ENCODE measurements at regions not wholly inside any gene's neighbourhood (a gene's known extent, or its start where the extent isn't known, plus 50 kb on each side); places are given as distances from the start of the nearest gene placed in this dataset.
"Not testable (repeated sequence)": the region's sequence is repeated elsewhere in the genome, so short reads cannot be mapped to it uniquely, and the experiment has no call there.

DNA sequence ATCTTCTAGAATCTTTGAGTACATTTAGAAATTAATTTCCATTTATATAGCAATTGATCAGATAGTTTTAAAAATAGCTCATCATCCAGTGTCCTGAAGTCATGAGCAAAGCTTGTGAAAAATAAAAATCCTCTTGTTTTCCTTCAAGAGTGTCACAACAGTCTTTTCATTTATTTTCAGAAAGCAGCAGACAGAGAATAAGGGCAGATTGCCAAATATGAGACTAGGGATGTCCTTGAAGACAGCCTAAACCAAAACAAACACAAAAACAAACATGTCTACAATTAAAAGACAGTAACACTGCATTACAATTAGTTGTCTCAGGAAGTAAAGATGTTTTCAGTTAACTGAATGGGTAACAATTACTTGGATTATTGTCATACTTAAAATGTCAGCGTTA is 682.8 kb downstream of the TFAP2A start:
- peak; percentile 5 for DNase-seq (ENCODE audit: low read depth)

DNA sequence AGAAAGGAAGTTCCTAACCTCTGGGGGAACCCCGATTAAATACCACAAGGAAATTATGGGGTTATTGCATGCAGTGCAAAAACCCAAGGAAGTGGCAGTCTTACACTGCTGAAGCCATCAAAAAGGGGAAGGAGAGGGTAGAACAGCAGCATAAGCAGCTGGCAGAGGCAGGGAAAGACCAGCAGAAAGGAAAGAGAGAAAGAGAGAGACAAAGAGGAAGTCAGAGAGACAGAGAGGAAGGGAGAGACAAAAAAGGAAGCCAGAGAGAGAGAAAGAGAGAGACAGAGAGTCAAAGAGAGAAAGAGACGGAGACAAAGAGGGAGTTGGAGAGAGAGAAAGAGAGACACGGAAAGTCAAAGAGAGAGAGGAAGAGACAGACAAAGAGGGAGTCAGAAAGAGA is 689.1 kb downstream of the TFAP2A start:
- not testable (repeated sequence) for DNase-seq (ENCODE audit: low read depth)

DNA sequence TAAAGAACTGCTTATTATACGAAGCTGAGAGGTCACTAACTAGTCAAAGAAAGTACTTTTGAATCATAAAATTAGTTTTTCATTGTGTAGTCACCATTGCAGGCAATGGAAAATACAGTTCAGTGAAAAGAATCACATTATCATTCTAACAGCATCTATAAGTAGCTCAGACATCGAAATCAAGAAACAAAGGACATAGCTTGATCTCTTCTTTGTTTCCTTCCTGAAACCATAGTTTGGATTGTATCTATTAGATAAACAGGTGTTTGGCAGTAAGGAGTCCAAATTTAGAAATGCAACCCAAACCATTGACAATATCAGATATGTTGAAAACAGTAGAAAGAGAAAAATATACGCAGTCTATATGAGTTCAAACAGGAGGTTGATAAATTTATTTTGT is 697.3 kb downstream of the TFAP2A start:
- no peak for DNase-seq (ENCODE audit: low read depth)

DNA sequence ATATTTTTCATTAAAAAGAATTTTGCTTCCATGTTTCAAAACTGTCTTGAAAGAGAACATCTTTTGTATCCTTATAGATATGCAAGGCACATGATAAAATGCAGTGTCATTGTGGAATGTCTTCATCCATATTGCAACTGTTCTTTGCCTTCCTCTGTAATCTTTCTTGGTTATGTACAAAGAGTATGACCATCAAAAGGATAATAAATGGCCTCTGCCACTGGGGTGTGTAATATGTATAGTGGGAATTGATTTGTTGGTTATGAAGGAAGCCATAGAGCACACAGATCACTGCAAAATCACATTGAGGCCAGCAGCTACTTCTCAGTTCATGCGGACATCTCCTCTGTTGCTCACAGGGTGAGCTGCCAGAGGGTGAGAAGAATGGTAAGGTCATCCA is 703.5 kb downstream of the TFAP2A start:
- no peak for DNase-seq (ENCODE audit: low read depth)

DNA sequence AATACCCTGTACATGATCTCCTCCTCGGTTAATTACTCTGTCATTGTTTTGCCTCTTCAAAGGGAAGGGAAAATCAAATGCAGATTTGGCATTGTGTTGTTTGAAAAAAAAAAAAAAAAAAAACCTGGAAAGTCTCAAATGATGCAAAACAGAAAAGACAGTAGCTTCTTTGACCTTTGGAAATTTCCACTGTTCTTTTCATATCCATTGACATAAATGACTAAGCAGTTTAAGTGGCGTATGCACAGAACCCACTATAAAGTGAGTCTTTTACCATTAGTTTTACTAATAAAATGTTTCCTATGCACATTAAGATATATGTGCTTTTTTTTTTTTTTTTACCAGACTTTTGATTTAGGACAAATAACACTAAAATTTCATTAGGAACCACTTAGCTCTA is 704.3 kb downstream of the TFAP2A start:
- DNase-seq (ENCODE audit: low read depth): no peak

DNA sequence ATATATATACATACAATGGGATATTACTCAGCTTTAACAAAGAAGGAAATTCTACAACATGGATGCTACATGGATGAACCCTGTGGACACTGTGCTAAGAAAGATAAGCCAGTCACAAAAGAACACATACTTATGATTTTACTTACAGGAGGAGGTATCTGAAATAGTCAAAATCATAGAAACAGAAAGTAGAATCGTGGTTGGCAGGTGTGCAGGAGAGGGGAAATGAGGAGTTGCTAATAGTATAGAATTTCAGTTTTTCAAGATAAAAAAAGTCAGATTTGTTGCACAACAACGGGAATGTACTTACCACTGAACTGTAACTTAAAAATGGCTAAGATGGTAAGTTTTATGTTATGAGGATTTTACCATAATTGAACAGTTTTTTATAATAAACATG is 706.3 kb downstream of the TFAP2A start:
- DNase-seq (ENCODE audit: low read depth): no peak

DNA sequence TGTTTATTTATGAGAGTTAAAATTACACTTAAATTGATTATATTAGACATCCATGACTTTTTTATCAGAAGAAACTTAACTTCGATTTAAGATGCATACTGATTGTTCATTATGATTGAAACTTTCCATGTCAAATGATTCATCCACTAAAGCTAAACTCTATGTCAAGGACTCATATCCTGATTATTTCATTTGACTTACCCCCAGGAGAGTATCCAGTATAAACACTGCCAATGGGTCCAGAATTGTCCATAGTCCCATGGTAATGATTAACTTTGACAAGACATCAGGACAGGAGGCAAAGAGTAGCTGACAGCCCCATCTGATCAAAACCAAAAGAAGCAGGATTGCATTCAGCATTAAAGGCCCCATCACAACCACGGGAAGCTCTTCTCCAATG is 709.9 kb downstream of the TFAP2A start:
- DNase-seq (ENCODE audit: low read depth): no peak

DNA sequence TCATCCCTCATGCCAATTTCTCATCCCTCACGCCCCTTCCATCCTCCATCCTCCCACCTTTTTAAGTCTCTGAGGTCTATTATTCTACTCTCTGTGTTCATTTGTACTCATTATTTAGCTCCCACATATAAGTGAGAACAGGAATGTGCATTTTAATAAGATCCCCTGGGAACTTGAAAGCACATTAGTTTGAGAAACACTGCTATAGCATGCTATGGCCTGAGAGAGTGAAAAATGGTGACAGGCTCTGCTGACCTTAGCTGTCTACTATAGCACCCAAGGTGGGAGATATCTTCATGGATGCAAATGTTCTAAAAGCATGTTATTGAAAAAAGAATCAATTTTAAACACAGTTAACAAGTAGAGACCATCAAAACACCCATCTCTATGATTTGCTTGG is 712.0 kb downstream of the TFAP2A start:
- DNase-seq (ENCODE audit: low read depth): no peak

DNA sequence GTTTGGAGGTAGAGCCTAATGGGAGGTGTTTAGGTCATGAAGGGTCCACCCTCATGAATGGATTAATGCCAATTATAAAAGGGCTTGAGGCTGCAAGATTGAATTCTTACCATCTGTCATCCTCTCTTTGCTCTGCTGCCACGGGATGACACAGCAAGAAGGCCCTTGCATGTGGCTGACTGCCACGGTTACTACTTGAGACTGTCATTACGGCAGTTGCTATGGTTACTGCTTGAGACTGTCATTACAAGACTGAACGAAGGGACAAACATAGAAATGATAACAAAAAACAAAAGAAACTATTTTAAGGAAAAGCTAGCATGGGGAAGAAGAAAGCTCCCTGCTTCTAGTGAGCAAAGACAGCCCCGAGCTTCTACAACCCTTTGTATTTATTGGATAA is 715.0 kb downstream of the TFAP2A start:
- DNase-seq (ENCODE audit: low read depth): peak; percentile 26

DNA sequence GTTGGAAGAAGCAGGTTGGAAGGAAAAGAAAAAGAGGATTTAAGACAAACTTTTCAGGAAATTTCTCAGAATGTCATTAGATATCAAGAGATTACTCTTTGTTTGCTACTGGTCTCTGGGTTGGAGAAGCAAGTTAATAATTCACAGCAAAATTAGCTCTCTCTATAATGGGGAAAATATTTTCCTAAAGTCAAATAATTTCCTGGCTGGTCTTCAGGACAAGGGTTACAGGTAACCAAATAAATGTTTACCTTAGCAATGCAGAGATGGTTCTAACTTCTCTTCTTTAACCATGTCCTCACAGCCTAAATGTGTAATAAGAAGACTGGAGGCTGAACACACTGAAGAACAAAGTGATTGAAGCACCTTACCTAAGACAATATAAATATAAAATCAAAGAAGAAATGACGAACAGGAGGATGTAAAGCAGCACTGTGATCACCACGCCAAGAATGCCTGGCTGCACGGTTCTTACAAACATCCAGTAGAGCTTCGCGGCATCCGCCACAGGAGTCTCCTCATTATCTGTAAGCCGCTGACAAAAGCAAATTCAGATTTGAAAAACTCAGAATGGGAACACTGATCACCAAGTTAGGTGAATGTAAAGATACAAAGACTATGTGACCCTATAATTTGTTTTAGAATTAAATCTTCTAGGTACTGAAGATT is 717.5 kb downstream of the TFAP2A start:
- no peak for DNase-seq (ENCODE audit: low read depth)

DNA sequence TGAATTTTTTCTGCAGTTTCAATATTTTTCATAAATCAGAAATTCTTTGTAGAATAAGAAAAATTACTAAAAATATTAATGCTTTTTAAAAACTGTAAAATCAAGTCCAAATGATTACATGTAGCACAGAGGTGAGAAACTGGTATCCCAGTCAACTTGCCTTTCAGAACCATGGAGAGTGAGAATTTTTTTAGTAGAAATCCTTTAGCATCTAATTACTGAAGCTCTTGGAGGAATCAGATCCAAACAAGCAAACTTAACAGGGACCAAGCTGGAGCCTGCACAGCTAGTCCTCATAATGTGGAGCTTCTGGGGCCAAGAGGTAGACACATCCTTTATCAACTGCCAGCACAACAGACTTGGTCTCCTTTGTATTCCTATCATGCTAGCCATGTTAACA is 724.5 kb downstream of the TFAP2A start:
- no peak for DNase-seq (ENCODE audit: low read depth)

DNA sequence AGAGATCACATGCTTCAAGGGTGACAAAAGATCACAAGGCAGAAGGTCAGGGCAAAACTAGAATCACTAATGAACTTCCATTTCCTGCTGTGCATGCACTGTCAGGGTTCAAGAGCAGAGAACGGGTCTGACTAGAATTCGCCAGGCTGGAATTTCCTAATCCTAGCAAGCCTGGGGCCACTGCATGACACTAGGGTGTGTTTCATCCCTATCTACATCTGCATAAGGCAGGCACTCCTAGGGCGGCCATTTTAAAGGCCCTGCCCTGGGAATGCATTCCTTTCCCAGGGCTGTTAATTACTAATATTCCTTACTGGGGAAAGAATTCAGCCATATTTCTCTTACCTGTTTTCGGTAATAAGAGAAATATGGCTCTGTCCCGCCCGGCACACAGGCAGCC is 734.1 kb downstream of the TFAP2A start:
- not testable (repeated sequence) for DNase-seq (ENCODE audit: low read depth)

DNA sequence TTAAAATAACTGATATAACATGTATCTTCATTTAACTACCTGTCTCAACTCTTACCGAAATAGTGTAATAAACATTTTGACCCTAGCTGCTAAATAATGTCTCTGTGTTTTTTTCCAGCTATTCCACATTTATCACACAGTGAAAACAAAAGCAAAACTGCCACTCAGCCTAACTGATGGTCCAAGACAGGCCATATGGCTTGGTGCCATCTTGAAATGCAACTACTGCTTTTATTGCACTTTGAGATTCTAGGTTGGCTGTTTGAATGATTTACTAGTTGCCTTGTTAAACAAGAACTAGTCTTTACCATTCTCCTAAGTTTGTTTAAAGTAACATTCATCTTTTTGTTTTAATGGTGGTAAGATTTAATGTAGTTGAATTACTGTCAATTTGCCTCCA is 739.8 kb downstream of the TFAP2A start:
- DNase-seq (ENCODE audit: low read depth): no peak

DNA sequence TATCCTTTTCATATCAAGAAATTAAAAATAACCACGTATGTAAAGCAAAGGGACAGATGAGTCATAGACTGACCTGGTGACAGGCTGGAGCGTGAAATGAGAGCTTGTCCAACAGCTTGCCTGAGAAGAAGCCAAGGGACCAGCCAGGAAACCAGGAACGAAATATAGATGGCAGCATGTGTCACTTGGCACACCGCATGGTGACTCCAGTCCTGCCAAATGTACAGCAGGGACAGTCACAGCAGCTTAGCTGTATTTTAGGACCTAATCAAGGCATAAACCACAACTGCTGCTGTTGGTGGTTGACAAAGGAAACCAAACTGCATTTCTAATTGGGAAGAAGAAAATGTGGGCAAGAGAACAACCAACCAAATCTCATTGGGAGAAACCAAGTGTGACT is 755.0 kb downstream of the TFAP2A start:
- peak; percentile 62 for DNase-seq (ENCODE audit: low read depth)

DNA sequence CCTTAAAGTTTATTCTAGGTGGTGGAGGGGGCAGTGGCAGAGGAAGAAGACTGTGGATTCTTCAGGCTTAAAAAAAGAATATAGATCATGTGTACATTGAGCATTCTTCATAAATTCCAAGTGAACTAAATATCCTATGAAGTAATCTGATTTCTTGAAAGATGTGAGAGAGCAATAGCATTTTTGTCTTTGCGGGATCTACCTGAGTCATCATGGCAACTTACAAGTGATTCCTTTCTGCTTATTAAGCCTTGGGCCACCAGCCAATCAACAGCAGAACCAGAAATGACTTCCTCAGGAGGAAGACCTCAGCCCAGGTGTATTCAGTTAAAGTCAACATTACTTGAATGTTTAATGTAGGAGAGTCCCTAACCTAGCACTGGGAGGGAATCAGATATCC is 756.9 kb downstream of the TFAP2A start:
- no peak for DNase-seq (ENCODE audit: low read depth)

DNA sequence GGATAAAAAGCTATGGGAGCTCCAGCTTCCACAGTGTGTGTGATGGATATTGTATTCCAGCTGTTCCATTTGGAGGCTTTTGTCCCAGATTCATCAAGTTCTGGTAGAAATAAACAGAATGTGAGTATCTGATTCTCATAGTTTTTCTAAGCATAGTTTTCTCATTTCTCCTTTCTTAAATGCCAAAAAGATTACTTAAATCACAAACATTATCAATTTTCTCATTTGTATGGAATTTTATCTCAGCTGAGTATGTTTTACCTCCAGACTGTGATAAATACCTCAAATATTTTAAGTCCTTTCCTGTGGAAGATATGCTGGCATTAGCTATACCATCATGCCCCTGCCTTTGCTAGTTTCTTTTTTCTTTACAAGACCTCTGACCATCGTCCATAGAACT is 767.3 kb downstream of the TFAP2A start:
- no peak for DNase-seq (ENCODE audit: low read depth)

DNA sequence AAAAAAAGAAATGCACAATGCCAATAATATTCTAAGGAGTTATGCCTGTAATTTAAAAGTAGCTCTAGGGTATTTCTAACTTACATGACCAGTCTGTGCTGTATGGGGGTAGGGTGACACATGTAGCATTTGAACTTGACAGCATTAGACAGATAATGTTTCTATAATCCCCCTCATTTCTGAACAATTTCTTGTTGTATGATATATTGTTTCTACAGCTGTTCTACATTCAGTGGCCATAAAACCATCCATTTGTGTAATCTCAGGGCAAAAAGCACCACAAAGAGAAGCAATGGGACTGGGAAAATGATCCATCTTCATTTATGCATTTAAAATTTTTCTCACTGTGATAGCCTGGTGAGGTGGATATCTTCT is 767.8 kb downstream of the TFAP2A start:
- DNase-seq (ENCODE audit: low read depth): no peak

DNA sequence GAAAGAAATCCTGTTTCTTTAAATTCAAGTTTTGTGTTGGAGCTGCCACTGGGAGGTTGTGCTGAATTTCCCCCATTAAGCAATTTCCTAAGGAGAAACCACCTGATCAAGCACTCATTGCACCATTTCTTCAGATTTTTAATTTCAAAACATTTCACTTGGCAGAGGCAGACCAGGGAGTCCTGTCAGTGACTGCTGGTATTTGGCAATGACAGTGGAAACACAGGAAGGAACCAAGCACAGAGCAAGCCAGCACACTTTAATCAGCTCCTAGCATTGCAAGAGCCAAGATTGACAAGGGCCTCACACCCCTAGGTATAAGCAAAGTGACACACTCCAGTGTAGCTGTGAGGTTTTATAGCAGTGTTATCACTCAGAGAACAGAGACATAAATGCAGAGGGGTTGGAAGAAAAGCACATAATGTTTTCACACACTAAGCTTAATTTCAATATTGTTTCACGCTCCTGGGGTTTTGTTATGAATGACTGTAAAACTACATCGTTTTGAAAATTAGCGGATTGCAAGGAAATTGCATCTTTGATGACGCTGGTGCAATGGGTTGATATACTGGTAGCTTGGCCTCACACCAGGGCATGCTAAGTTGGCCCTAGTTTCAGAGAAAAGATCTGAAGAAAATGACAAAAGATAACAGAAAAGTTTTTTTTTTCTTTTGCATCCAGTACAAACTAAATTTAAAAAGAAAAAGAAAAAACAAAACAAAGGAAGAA is 768.4 kb downstream of the TFAP2A start:
- no peak for DNase-seq (ENCODE audit: low read depth)

DNA sequence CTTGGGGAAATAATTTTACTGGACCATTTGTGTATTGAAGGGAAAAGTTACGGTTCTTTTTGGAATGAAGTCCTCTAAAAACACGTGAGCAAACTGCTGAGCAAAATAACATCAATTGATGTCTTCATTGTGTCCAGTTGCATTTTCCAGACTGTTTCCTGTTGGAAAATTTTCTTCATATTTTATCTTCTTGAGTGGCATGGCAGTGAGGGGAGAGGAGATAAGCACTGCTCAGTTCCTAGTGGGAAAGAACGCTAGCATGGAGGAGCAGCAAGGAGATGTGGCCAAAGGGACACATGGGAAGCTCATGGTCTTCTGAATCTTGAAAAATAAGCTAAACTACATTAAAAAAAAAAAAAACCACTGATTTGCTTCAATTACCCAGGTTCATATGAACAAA is 776.0 kb downstream of the TFAP2A start:
- DNase-seq (ENCODE audit: low read depth): no peak

DNA sequence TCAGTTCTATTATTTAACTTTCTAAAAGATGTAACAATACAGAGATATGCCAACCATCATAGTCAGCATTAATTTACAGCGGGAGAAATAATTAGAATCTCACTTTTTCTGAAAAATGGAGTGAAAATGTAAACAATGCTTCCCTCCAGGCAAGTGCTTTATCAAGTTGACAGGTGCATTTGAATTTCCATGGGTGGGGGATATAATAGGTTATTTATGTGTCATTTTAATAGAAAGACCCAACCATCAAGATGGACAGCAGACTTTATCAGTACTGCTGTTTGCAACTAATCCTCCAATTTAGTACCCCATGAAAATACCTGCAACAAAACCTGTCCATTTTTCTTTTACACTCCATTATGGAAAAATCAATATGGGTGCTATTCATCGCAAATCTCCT is 780.1 kb downstream of the TFAP2A start:
- no peak for DNase-seq (ENCODE audit: low read depth)

DNA sequence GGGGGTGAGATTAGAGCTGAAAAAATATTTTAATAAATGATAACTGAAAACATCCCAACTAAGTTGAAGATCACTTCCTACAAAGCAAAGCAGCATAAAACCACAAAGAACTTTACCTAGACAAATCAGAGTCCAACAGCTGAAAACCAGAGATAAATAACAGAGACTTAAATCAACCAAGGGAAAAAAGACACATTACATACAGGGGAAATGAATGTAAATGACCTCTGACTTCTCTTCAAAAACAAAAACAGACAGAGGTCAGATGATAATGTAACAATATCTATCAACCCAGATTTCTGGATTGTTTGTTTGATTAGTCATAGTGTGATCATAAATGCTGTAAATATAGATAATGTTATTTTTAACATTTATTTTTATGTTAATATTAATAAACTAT is 782.8 kb downstream of the TFAP2A start:
- DNase-seq (ENCODE audit: low read depth): no peak

DNA sequence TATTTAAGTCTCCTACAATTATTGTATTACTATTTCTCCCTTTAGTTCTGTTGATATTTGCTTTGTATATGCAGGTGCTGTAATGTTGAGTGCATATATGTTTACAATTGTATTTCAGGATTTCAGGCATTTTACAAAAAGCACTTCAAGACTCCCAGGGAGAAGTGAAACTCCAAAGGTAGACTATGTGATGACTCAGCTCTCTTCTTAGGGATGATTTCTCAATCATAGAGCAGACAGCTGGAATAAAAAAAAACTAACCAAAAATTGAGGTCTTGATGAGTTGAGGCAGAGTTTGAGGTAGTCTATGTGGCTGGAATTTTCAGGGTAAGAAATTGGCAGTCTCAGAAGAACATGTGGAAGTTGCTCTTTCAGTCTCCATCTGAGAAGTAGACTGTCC is 786.1 kb downstream of the TFAP2A start:
- DNase-seq (ENCODE audit: low read depth): no peak

DNA sequence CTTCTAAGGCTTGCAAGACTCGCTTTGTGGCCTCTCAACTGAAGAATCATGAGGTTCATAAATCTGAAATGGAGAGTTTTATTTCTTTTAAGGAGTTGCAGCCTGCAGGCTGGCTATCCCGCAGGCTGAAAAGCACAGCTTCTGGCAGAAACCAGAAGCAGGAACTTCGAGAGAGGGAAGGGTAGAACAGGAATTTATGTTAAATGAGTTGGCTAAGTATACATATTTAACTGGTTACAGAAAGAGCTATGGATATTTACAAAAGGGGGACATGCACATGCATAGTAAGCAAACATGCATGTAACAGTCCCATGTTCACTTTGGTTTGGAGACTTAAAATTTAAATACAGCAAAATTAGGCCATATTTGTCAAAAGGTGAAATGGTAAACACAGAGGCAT is 787.0 kb downstream of the TFAP2A start:
- DNase-seq (ENCODE audit: low read depth): no peak
